HCT116 (cell line): ENCODE measurements at regions not wholly inside any gene's neighbourhood (a gene's known extent, or its start where the extent isn't known, plus 50 kb on each side); places are given as distances from the start of the nearest gene placed in this dataset.

ENCODE experiments used
- ATAC-seq: fragments of 200-7000 bp; cut with Tn5 transposase; 2 replicates; pipeline ENCODE4 v1.9.1; 2020; ENCODE audit warnings: mild to moderate bottlenecking, moderate library complexity
- BruUV-seq: library from RNA; stranded (reverse); fragments of 400-500 nt; replicated peaks from 2 replicates; lab custom pipeline; 2021; lab: Mats Ljungman, UMichigan
- CTCF ChIA-PET: fragments of 300-600 bp; sonication (Branson Sonifier 250); formaldehyde crosslinking; loops from one replicate; lab custom pipeline; 2021; ENCODE audit warnings: antibody characterized with exemption; lab: Charles Lee
- POLR2A ChIA-PET: fragments of 300-600, 350-600 bp; sonication (Branson Sonifier 250); formaldehyde crosslinking; loops from one replicate; lab custom pipeline; 2021; ENCODE audit warnings: antibody characterized with exemption; lab: Charles Lee
- RAD21 ChIA-PET, 2 experiments: fragments of 300-600 bp; sonication (Branson Sonifier 250); formaldehyde crosslinking; loops; one replicate each; lab custom pipeline; 2023; ENCODE audit warnings: low total read pairs in 2 of 2; ENCODE audit not compliant: uncharacterized antibody in 2 of 2, unreplicated experiment in 2 of 2, low non-redundant PET in 1 of 2; lab: Charles Lee
- DNase-seq: peaks from one replicate; pipeline ENCODE4 v3.0.0-alpha.2; 2010; ENCODE audit warnings: low read depth, low spot score
- H2AFZ ChIP-seq: fragments of 200-600 bp; shearing (Covaris generic), sonication (generic); 2 replicates; pipeline ENCODE4 v1.6.1; 2017; ENCODE audit warnings: low read depth, mixed run types, mixed read lengths, antibody characterized with exemption, low read length; ENCODE audit not compliant: poor library complexity, severe bottlenecking
- H3K27ac ChIP-seq: 2 replicates; pipeline ENCODE4 v1.5.1; 2012; ENCODE audit warnings: low read depth, low read length
- H3K27me3 ChIP-seq: fragments of 200-600 bp; sonication (generic); 2 replicates; pipeline ENCODE4 v1.6.1; 2016; ENCODE audit warnings: mixed run types, low read length, mixed read lengths; ENCODE audit not compliant: insufficient read depth
- H3K36me3 ChIP-seq, 2 experiments: fragments of 200-500 bp in 1 of 2; fragments of 200-600 bp in 1 of 2; sonication (Bioruptor generic) in 1 of 2; sonication (generic) in 1 of 2; 2 replicates each; pipeline versions ENCODE4 v1.5.1 to v1.6.1; 2014 to 2016; ENCODE audit warnings: low read length in 2 of 2, inconsistent platforms in 1 of 2, mixed read lengths in 1 of 2, mixed run types in 1 of 2; ENCODE audit not compliant: insufficient read depth in 2 of 2, control insufficient read depth in 1 of 2
- H3K4me1 ChIP-seq, 2 experiments: fragments of 200-600 bp in 1 of 2; sonication (generic) in 1 of 2; 2 replicates each; pipeline versions ENCODE4 v1.5.1 to v1.6.1; 2012 to 2017; ENCODE audit warnings: low read length in 2 of 2, inconsistent platforms in 1 of 2, mild to moderate bottlenecking in 1 of 2, mixed read lengths in 1 of 2, mixed run types in 1 of 2, moderate library complexity in 1 of 2; ENCODE audit not compliant: insufficient read depth in 2 of 2, control insufficient read depth in 1 of 2
- H3K4me2 ChIP-seq: fragments of 200-600 bp; sonication (generic); 2 replicates; pipeline ENCODE4 v1.6.1; 2017; ENCODE audit warnings: mixed run types, low read length, mixed read lengths
- H3K4me3 ChIP-seq, 2 experiments: fragments of 200-600 bp in 1 of 2; sonication (generic) in 1 of 2; replicated peaks in 1 of 2; 2 replicates each; pipeline ENCODE4 v1.5.1; 2011 to 2016; ENCODE audit warnings: low read length in 2 of 2, control low read depth in 1 of 2, low read depth in 1 of 2, mild to moderate bottlenecking in 1 of 2, mixed read lengths in 1 of 2, mixed run types in 1 of 2
- H3K79me2 ChIP-seq: fragments of 200-600 bp; sonication (generic); 2 replicates; pipeline ENCODE4 v1.6.1; 2017; ENCODE audit warnings: mild to moderate bottlenecking, mixed run types, low read length, moderate library complexity, mixed read lengths; ENCODE audit not compliant: insufficient read depth
- H3K9ac ChIP-seq: fragments of 200-600 bp; sonication (generic); 2 replicates; pipeline ENCODE4 v1.6.1; 2016; ENCODE audit warnings: low read length, mixed read lengths
- H3K9me2 ChIP-seq: fragments of 200-600 bp; sonication (generic), shearing (Covaris generic); 2 replicates; pipeline ENCODE4 v1.6.1; 2017; ENCODE audit warnings: mixed run types, mild to moderate bottlenecking, moderate library complexity; ENCODE audit not compliant: insufficient read depth
- H3K9me3 ChIP-seq, 2 experiments: fragments of 200-500 bp in 1 of 2; fragments of 200-600 bp in 1 of 2; sonication (Bioruptor generic) in 1 of 2; sonication (generic) in 1 of 2; 2 replicates each; pipeline ENCODE4 v1.6.1; 2014 to 2017; ENCODE audit warnings: low read length in 2 of 2, mixed read lengths in 2 of 2, inconsistent platforms in 1 of 2, low read depth in 1 of 2, mild to moderate bottlenecking in 1 of 2, mixed run types in 1 of 2, moderate library complexity in 1 of 2; ENCODE audit not compliant: control insufficient read depth in 1 of 2, insufficient read depth in 1 of 2
- H4K20me1 ChIP-seq: fragments of 200-600 bp; sonication (generic), shearing (Covaris generic); 2 replicates; pipeline ENCODE4 v1.6.1; 2017; ENCODE audit warnings: mixed run types, mild to moderate bottlenecking, moderate library complexity; ENCODE audit not compliant: insufficient read depth
- CBX3 ChIP-seq: IDR thresholded peaks from 2 replicates; pipeline ENCODE4 v1.6.1; 2012; ENCODE audit warnings: low read depth
- EGR1 ChIP-seq: IDR thresholded peaks from 2 replicates; pipeline ENCODE4 v1.6.1; 2012; ENCODE audit warnings: low read depth
- FOSL1 ChIP-seq: IDR thresholded peaks from 2 replicates; pipeline ENCODE4 v1.6.1; 2012; ENCODE audit warnings: low read depth
- RAD21 ChIP-seq: IDR thresholded peaks from 2 replicates; pipeline ENCODE4 v1.6.1; 2012; ENCODE audit warnings: low read depth, mild to moderate bottlenecking
- REST ChIP-seq: IDR thresholded peaks from 2 replicates; pipeline ENCODE4 v1.6.1; 2012; ENCODE audit warnings: low read depth
- SIN3A ChIP-seq: IDR thresholded peaks from 2 replicates; pipeline ENCODE4 v1.6.1; 2012; ENCODE audit warnings: low read depth
- SP1 ChIP-seq: IDR thresholded peaks from 2 replicates; pipeline ENCODE4 v1.6.1; 2012; ENCODE audit warnings: low read depth
- SRF ChIP-seq: IDR thresholded peaks from 2 replicates; pipeline ENCODE4 v1.6.1; 2012; ENCODE audit warnings: low read depth
- TCF7L2 ChIP-seq: IDR thresholded peaks from 2 replicates; pipeline ENCODE4 v1.7.0; 2011; ENCODE audit warnings: borderline replicate concordance, inconsistent platforms; ENCODE audit not compliant: insufficient read depth, insufficient read length; ENCODE audit errors: extremely low read depth
- intact Hi-C: fragments of 100-400 bp; cut with micrococcal nuclease; formaldehyde crosslinking; loops from 2 replicates; pipeline ENCODE4 v1.10.0; 2022
- TF ChIP-seq, protein P1 (sequence below): IDR thresholded peaks from 2 replicates; pipeline ENCODE4 v1.6.1; 2012
- TF ChIP-seq, protein P2 (sequence below): IDR thresholded peaks from 2 replicates; pipeline ENCODE4 v1.6.1; 2012

DNA sequence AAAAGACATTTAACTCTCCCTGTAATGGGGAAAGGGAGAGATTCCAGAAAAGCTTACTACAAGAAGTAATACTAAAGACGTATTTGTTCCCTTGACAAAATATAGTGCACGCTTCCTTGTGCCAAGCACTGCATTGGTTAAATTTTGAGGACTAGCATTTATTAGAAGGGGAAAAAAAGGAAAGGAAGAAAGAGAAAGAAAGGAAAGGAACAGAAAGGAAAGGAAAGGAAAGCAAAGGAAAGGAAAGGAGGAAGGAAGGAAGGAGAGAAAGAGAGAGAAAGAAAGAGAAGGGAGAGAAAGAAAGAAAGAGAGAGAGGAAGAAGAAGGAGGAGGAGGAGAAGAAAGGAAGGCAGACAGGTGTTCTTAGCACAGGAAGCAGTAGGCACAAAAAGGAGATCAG, 110.1 kb upstream of the CDH6 start:
- no peak overlapping the region for H2AFZ ChIP-seq
- H3K79me2 ChIP-seq: no peaks in the 10 kb centered on the region
- H3K36me3 ChIP-seq: no peaks in the 10 kb centered on the region
- H3K4me1 ChIP-seq: no peaks in the 10 kb centered on the region
- ChIA-PET CTCF (no interaction called here), RAD21 (no interaction called here), POLR2A (no interaction called here)
- H3K9me2 ChIP-seq: no peaks in the 10 kb centered on the region
- no peak overlapping the region for H3K9ac ChIP-seq
- no peak overlapping the region for H3K4me3 ChIP-seq
- BruUV-seq: no TSS peak
- peaks cover 5 to 26% of the 10 kb centered on the region in 2 experiments; a peak in 2 of 4 replicates for H3K9me3 ChIP-seq
- ATAC-seq: no peak
- intact Hi-C loops: no loop called here
- no peak overlapping the region for H3K4me2 ChIP-seq
- TF ChIP-seq, protein P1, sequence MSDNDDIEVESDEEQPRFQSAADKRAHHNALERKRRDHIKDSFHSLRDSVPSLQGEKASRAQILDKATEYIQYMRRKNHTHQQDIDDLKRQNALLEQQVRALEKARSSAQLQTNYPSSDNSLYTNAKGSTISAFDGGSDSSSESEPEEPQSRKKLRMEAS: no peak
- no peak for TF ChIP-seq SIN3A
- no peak for TF ChIP-seq SRF
- TF ChIP-seq, protein P2, sequence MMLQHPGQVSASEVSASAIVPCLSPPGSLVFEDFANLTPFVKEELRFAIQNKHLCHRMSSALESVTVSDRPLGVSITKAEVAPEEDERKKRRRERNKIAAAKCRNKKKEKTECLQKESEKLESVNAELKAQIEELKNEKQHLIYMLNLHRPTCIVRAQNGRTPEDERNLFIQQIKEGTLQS: no peak
- TF ChIP-seq SP1: no peak
- TF ChIP-seq FOSL1: no peak
- TF ChIP-seq CBX3: no peak
- no peak for TF ChIP-seq REST
- TF ChIP-seq EGR1: no peak
- no peak for TF ChIP-seq RAD21
- TF ChIP-seq TCF7L2: no peak
- TF ChIP-seq, all 23 proteins: peak for 0
- Histone ChIP-seq H3K27me3 (no peaks in the 10 kb centered on the region), H4K20me1 (no peaks in the 10 kb centered on the region), H3K27ac (no peak overlapping the region)
- no peak for DNase-seq
